ENCODE measurements at regions not wholly inside any gene's neighbourhood (a gene's known extent, or its start where the extent isn't known, plus 50 kb on each side); places are given as distances from the start of the nearest gene placed in this dataset.
"Not testable (repeated sequence)": the region's sequence is repeated elsewhere in the genome, so short reads cannot be mapped to it uniquely, and the experiment has no call there.

GRCh38 chr3:75394562-75395360 is 269.4 kb upstream of the FRG2C start:
- H3K4me3 ChIP-seq (ENCODE audit: low read depth, low read length), result not testable (repeated sequence)

DNA sequence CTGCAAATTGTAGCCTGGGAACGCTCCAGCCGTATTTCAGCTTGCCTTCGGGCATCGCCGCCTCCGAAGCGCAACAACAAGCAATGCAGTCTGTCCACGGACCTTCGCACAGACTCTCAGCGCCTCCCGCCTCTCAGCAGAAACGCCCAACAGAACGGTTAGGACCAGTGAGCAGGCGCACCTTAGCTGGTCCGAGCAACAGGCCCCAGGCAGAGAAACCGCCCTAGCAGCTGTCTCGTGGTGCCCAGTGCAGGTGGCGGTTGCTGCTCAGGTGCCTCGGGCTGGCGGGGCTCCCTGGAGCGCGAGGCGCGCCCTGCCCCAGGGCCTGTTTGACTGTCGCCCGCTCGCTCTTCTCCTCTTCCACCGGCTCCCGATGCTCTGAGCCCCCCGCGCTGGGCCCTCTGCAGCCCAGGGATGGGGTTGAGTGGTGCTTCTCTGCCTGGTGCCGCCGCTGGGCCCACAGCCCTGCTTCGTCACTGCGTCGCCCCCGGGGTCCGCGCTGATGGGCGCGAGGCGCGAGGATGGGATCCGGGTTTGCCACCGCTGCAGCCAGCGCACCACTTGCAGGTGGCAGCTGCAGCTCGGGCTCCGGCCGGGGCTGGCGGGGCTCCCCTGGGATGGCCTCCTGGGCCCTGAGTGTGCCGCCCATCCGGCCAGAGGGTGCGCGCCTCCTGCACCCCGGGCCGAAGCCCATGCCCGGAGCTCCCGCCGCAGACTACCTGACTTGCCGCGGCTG is 268.4 kb upstream of the FRG2C start:
- TF ChIP-seq, protein P1, sequence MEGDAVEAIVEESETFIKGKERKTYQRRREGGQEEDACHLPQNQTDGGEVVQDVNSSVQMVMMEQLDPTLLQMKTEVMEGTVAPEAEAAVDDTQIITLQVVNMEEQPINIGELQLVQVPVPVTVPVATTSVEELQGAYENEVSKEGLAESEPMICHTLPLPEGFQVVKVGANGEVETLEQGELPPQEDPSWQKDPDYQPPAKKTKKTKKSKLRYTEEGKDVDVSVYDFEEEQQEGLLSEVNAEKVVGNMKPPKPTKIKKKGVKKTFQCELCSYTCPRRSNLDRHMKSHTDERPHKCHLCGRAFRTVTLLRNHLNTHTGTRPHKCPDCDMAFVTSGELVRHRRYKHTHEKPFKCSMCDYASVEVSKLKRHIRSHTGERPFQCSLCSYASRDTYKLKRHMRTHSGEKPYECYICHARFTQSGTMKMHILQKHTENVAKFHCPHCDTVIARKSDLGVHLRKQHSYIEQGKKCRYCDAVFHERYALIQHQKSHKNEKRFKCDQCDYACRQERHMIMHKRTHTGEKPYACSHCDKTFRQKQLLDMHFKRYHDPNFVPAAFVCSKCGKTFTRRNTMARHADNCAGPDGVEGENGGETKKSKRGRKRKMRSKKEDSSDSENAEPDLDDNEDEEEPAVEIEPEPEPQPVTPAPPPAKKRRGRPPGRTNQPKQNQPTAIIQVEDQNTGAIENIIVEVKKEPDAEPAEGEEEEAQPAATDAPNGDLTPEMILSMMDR (IDR thresholded peaks at IDR 0.05; ENCODE audit: borderline replicate concordance, insufficient read depth, low read depth, low read length), result no peak
- H3K4me3 ChIP-seq (ENCODE audit: low read depth, low read length), result no peak overlapping the region

GRCh38 chr3:75396316-75396802 is 267.8 kb upstream of the FRG2C start:
- TF ChIP-seq, protein P1 (IDR thresholded peaks at IDR 0.05; ENCODE audit: borderline replicate concordance, insufficient read depth, low read depth, low read length), result no peak
- H3K4me3 ChIP-seq (ENCODE audit: low read depth, low read length), result no peak overlapping the region

DNA sequence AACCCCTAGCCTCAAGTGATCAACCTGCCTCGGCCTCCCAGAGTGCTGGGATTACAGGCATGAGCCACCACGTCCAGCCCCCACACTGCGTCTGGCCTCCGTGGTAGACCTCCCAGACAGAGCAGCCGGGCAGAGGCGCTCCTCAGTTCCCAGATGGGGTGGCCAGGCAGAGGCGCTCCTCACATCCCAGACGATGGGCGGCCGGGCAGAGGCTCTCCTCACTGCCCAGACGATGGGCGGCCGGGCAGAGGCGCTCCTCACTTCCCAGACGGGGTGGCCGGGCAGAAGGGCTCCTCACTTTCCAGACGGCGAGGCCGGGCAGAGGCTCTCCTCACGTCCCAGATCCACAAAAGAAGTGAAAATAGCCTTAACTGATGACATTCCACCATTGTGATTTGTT is 266.6 kb upstream of the FRG2C start:
- not testable (repeated sequence) for H3K4me3 ChIP-seq (ENCODE audit: low read depth, low read length)

DNA sequence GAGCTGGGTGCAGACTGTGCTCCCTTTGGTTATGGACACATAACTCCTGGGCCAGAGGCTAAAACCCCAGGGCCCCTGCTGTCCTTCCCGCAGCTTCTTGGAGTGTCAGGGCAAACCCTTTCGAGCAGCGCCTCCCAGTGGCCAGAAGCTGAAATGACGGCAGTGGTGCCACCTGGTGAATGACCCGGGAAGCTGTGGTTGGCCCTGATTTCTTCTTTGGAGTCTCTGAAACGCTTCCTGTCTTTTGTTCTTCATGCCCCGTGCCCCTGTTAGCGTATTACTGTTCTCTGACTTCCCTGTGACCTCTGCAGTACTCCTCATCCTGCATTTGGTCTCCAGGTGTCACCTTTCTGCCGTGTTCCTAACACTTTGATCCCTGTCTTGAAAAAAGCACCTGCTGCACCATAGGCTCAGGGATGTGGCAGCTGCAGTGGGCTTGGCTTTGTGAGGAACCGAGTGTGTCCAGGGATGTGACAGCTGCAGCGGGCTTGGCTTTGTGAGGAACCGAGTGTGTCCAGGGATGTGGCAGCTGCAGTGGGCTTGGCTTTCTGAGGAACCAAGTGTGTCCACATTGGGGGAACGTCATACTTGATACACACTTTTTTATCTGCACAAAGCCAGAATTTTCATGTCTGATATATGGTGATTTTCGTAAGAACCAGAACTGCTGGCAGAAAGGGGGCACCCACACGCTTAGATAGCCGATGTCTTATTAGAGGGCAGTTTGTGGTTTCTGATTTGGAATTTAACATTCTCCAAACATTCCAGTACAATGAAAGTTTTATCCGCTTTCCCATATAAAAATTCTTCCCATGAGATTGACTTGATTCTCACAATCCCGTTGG is 241.8 kb upstream of the FRG2C start:
- TF ChIP-seq, protein P1 (IDR thresholded peaks at IDR 0.05; ENCODE audit: borderline replicate concordance, insufficient read depth, low read depth, low read length), result peak; percentile 64
- H3K4me3 ChIP-seq (ENCODE audit: low read depth, low read length), result not testable (repeated sequence)

- not testable (repeated sequence) for H3K4me3 ChIP-seq (ENCODE audit: low read depth, low read length)
Measured at GRCh38 chr3:75425379-75425778, 238.7 kb upstream of the FRG2C start.

- not testable (repeated sequence) for H3K4me3 ChIP-seq (ENCODE audit: low read depth, low read length)
Measured at GRCh38 chr3:75427486-75427885, 236.6 kb upstream of the FRG2C start.

DNA sequence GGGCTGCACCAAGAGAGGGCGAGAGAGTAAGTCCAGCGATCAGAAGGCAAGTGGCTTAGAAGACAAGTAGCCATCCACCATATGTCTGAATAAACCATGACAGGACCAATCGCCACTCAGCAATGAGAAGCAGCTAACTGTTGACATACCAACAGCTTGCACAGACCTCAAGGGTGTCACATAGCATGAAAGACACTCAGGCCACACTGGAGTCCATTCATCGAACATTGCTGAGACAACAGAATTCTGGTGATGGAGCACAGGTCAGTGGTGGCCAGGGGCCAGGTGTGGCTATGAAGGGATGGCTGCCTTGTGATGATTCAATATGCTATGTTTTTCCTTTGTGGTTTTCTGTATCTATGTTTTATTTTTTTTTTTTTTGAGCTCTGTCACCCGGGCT is 236.2 kb upstream of the FRG2C start:
- H3K4me3 ChIP-seq (ENCODE audit: low read depth, low read length), result not testable (repeated sequence)

- not testable (repeated sequence) for H3K4me3 ChIP-seq (ENCODE audit: low read depth, low read length)
- TF ChIP-seq, protein P1 (IDR thresholded peaks at IDR 0.05; ENCODE audit: borderline replicate concordance, insufficient read depth, low read depth, low read length), result peak; percentile 56; the same call in 1 of the 2 replicates
Measured at GRCh38 chr3:75429561-75430220, 234.4 kb upstream of the FRG2C start.

DNA sequence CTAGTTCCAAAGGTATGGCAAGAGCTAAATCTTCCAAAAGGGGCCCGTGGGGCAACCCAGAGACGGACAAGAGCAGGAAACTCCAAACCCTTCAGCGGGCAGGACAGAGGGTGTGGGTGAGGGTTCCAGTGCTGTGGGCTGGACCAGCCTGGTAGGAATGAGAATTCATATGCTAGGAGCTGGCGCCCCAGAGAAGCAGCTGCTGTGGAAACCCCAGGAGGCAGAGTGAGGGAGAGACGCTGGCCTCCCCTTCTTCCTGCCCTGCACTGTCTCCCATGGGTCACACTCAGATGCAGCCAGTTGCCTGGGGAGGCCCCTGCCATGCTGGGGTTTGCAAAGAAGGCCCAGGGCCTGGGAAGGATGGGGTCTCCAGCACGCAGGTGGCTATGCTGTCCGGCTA is 233.7 kb upstream of the FRG2C start:
- H3K4me3 ChIP-seq (ENCODE audit: low read depth, low read length), result not testable (repeated sequence)

GRCh38 chr3:75431120-75431519 is 233.0 kb upstream of the FRG2C start:
- H3K4me3 ChIP-seq (ENCODE audit: low read depth, low read length), result not testable (repeated sequence)

- not testable (repeated sequence) for H3K4me3 ChIP-seq (ENCODE audit: low read depth, low read length)
Measured at GRCh38 chr3:75432466-75432865, 231.7 kb upstream of the FRG2C start.

DNA sequence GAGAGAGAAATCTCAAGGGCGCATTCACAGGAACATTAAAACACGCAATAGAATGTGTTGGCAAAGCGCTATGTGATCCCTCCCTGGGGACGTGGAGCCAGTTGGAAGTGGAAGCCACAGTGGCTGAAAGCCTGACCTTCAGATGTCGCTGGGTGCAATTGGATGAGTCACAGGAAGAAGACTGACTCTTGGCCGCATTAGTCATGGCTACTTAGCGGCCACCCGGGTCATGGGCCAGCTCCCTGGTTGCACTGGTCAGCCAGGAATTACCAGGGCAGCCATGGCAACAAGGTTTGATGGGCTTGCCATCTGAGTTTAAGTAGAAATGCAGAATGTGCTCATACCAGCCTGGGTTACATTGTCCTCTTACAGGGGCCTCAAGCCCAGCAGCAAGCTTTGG is 231.2 kb upstream of the FRG2C start:
- not testable (repeated sequence) for H3K4me3 ChIP-seq (ENCODE audit: low read depth, low read length)

DNA sequence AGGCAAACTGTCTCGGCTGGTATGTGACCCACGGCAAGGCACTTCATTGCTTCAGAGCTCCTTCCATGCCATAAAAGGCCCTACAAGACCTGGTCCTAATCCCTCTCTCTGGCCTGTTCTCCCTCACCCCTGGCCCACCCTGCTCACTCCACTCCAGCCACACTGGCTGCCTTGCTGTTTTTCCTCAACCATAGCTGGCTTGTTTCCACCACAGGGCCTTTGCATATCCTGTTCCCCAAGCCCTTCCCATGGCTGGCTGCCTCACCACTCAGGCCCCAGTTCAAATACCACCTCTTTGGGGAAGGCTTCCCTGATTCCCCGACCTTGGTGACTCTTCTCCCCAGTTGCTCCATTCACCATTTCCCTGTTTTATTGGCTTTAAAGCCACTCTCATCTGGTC is 230.8 kb upstream of the FRG2C start:
- not testable (repeated sequence) for H3K4me3 ChIP-seq (ENCODE audit: low read depth, low read length)

Measured in GM12875 (cell line).